ENCODE measurements at regions not wholly inside any gene's neighbourhood (a gene's known extent, or its start where the extent isn't known, plus 50 kb on each side); places are given as distances from the start of the nearest gene placed in this dataset.

DNA sequence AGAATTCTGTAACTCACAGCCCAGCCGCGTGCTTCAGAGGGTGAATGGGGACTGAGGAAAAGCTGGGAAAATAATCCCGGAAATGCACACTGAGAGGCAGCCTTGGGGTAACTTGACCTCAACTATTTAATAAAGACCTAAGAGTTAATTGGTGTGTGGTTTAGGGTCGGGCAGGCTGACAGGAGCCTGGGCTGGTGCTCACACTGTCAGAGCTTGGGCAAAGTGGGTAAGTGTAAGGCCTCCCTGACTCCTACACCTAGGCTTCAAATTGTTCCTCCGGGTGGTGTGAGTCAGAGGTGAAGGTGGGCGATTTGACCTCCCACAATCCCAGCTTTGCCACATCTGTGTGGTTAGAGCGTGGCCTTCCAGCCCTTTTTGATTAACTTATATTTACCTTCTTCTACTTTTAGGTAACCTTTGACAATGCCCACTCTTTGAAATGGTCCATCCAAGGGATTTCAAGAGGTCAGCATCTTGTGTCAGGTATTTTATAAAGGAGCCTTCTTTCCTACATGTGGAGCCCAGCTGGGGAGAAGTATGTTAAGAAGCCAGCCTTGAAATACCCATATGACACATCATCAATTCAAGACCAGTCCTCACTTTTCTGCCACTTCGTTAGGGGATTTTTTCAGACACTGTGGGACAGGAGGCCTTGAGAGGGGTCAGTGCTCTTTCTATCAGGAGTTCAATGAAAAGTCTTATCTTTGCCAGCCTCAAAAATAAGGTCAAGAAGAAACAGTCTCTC, 114.2 kb downstream of the NUFIP1 start:
- WGBS, 2 donors (ENCODE audit: low coverage in 1 of 2): 86 to 100% methylated on average over 1 to 8 of the region's 8 CpGs
- TF ChIP-seq POLR2A (IDR thresholded peaks at IDR 0.05) (no peak), POLR2AphosphoS5 (IDR thresholded peaks at IDR 0.05) (no peak), EP300 (IDR thresholded peaks at IDR 0.05; ENCODE audit: low read depth) (no peak)
- TF ChIP-seq, protein P1, sequence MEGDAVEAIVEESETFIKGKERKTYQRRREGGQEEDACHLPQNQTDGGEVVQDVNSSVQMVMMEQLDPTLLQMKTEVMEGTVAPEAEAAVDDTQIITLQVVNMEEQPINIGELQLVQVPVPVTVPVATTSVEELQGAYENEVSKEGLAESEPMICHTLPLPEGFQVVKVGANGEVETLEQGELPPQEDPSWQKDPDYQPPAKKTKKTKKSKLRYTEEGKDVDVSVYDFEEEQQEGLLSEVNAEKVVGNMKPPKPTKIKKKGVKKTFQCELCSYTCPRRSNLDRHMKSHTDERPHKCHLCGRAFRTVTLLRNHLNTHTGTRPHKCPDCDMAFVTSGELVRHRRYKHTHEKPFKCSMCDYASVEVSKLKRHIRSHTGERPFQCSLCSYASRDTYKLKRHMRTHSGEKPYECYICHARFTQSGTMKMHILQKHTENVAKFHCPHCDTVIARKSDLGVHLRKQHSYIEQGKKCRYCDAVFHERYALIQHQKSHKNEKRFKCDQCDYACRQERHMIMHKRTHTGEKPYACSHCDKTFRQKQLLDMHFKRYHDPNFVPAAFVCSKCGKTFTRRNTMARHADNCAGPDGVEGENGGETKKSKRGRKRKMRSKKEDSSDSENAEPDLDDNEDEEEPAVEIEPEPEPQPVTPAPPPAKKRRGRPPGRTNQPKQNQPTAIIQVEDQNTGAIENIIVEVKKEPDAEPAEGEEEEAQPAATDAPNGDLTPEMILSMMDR (IDR thresholded peaks at IDR 0.05): no peak
- no peak overlapping the region for H3K27ac ChIP-seq
- H3K36me3 ChIP-seq: no peaks in the 10 kb centered on the region
- no peaks in the 10 kb centered on the region for H3K9me3 ChIP-seq
- no peaks in the 10 kb centered on the region for H3K27me3 ChIP-seq
- no peak for DNase-seq
- in situ Hi-C loops (cut with MboI; ENCODE audit: low pct_ligation_motif_present in 1 of 4, low pct_unique_long_range_greater_than_20kb in 1 of 4, low sequenced_read_pairs in 3 of 4): no loop called here
- H3K4me1 ChIP-seq: peaks cover 0 to 11% (median 4%) of the 10 kb centered on the region in 4 donors
- H3K4me3 ChIP-seq: no peak overlapping the region
- intact Hi-C loops (cut with DNase I; ENCODE audit: low total_unique reads): no loop called here

DNA sequence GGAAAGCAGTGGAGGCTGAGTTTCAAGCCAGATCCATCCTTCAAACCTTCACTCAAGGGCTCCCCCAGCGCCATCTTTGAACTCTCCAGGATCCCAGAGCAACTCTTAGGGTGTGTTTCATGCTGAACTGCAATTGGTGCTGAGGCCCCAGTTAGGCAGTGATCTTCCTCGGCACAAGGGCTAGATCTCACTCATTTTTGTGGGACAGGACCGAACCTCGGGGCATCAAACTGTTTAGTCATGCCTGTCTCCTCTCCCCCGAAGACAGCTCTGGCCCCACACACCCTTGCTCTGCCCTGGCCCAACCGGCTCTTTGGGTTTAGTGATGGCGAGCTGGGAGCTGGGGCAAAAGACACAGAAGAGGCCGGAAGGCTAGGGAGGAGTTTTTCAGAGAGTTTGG, 115.1 kb downstream of the NUFIP1 start:
- no peaks in the 10 kb centered on the region for H3K9me3 ChIP-seq
- H3K27ac ChIP-seq: no peak overlapping the region
- H3K4me3 ChIP-seq: no peak overlapping the region
- DNase-seq: no peak
- H3K4me1 ChIP-seq: peaks cover 0 to 11% (median 4%) of the 10 kb centered on the region in 4 donors
- no peaks in the 10 kb centered on the region for H3K27me3 ChIP-seq
- TF ChIP-seq, protein P1 (IDR thresholded peaks at IDR 0.05): no peak
- no peak for TF ChIP-seq POLR2AphosphoS5 (IDR thresholded peaks at IDR 0.05)
- no peak for TF ChIP-seq POLR2A (IDR thresholded peaks at IDR 0.05)
- no peak for TF ChIP-seq EP300 (IDR thresholded peaks at IDR 0.05; ENCODE audit: low read depth)
- intact Hi-C loops (cut with DNase I; ENCODE audit: low total_unique reads): no loop called here
- in situ Hi-C loops (cut with MboI; ENCODE audit: low pct_ligation_motif_present in 1 of 4, low pct_unique_long_range_greater_than_20kb in 1 of 4, low sequenced_read_pairs in 3 of 4): no loop called here
- 95% methylated on average over 8 of the region's 8 CpGs; no CpG with 5 or more reads in 1 of the 2 donors for WGBS, 2 donors (ENCODE audit: low coverage in 1 of 2)
- H3K36me3 ChIP-seq: no peaks in the 10 kb centered on the region

DNA sequence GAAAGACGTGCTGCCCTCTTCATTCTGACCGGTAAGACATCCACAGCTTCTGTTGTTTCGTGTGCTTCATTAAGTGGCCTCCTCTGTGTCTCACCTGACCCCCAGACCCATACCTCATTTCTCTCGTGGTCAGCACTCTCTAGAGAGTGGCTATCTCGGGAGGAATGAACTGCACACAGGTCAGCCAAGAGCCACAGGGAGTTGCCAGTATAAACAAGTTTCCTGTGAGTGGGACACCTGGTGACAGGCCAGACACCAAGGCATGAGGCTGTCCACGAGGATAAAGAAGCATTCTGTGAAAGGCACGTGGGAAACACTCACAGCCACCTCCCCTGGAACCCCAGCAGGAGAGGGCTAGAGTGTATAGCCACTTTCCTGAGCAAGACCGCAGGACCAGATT, 115.8 kb downstream of the NUFIP1 start:
- DNase-seq: no peak
- in situ Hi-C loops (cut with MboI; ENCODE audit: low pct_ligation_motif_present in 1 of 4, low pct_unique_long_range_greater_than_20kb in 1 of 4, low sequenced_read_pairs in 3 of 4): no loop called here
- TF ChIP-seq POLR2AphosphoS5 (IDR thresholded peaks at IDR 0.05) (no peak), POLR2A (IDR thresholded peaks at IDR 0.05) (no peak), EP300 (IDR thresholded peaks at IDR 0.05; ENCODE audit: low read depth) (no peak)
- TF ChIP-seq, protein P1 (IDR thresholded peaks at IDR 0.05): no peak

DNA sequence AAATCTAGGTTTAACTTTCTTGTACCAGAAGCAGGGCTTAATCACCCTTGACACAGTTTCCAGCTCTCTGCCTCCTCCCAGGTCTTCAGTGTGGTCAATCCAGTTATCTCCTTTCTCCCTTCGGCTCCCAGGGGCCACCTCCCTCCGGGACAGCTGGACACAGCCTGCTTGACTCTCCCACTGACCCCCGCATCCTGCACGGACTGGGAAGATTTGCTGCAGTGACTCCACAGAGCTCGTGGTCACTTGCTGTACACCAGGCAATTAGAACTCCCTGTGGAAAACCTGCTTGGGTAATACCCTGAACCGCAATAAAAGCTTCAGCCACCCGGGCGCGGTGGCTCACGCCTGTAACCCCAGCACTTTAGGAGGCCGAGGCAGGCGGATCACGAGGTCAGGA, 116.5 kb downstream of the NUFIP1 start:
- TF ChIP-seq, protein P1 (IDR thresholded peaks at IDR 0.05): no peak
- TF ChIP-seq EP300 (IDR thresholded peaks at IDR 0.05; ENCODE audit: low read depth) (no peak), POLR2AphosphoS5 (IDR thresholded peaks at IDR 0.05) (no peak), POLR2A (IDR thresholded peaks at IDR 0.05) (no peak)
- Histone ChIP-seq H3K36me3 (no peaks in the 10 kb centered on the region), H3K4me1 (peaks cover 0 to 11% (median 4%) of the 10 kb centered on the region in 4 donors), H3K4me3 (no peak overlapping the region), H3K9me3 (no peaks in the 10 kb centered on the region), H3K27me3 (no peaks in the 10 kb centered on the region), H3K27ac (no peak overlapping the region)
- DNase-seq: no peak
- WGBS, 2 donors (ENCODE audit: low coverage in 1 of 2): 80 to 100% methylated on average over 4 to 13 of the region's 13 CpGs
- intact Hi-C loops (cut with DNase I; ENCODE audit: low total_unique reads): no loop called here
- in situ Hi-C loops (cut with MboI; ENCODE audit: low pct_ligation_motif_present in 1 of 4, low pct_unique_long_range_greater_than_20kb in 1 of 4, low sequenced_read_pairs in 3 of 4): no loop called here

More for the DNA sequence above, 115.8 kb downstream of the NUFIP1 start:
- intact Hi-C loops (cut with DNase I; ENCODE audit: low total_unique reads): no loop called here
- 71% methylated on average over 8 of the region's 8 CpGs; no CpG with 5 or more reads in 1 of the 2 donors for WGBS, 2 donors (ENCODE audit: low coverage in 1 of 2)
- Histone ChIP-seq H3K9me3 (no peaks in the 10 kb centered on the region), H3K27ac (no peak overlapping the region), H3K4me1 (peaks cover 0 to 11% (median 4%) of the 10 kb centered on the region in 4 donors), H3K27me3 (no peaks in the 10 kb centered on the region), H3K36me3 (no peaks in the 10 kb centered on the region), H3K4me3 (no peak overlapping the region)
